NCI-H345 treated with DMSO at 0.1 percent for 48 hours (cell line): ENCODE measurements at regions not wholly inside any gene's neighbourhood (a gene's known extent, or its start where the extent isn't known, plus 50 kb on each side); places are given as distances from the start of the nearest gene placed in this dataset.
"Not testable (repeated sequence)": the region's sequence is repeated elsewhere in the genome, so short reads cannot be mapped to it uniquely, and the experiment has no call there.

ENCODE experiments used
- DNase-seq: peaks from one replicate; lab custom pipeline; 2025; ENCODE audit not compliant: unreplicated experiment; lab: John Stamatoyannopoulos, UW

DNA sequence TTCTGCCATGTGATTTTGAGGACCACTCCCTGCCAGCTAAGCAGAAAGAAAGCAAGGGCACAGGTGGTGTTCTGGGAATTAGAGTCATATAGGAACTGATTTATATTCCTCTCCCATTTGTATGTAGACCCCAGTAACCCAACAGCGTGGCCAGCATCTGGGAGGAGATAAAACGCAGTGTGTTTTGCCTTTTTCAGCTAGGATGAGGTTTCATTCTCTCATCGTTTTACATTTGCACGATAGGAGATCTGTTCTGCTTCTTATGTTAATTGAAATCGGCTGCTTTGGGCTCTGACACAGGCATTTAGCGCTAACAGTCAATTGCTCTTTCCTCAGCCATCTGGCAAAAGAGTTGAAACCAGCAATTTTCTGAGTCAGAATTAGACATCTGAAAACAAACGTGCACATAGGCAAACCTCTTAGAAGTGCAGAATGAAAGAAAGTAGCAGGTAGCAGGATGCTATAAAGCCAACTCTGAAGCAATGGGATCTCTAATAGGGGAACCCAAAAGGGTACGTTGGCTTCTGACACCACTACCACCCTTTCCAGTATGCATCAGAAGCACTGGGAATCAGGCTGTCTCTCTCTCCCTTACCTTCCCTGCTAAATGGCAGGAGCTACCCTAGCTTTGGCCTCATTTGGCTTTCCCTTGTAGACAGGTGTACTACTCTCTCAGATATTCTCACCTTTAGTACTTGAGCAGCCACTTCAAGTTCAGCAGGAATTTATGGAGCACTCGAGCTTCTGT is 219.1 kb downstream of the PHLDA1 start:
- DNase-seq, result no peak

DNA sequence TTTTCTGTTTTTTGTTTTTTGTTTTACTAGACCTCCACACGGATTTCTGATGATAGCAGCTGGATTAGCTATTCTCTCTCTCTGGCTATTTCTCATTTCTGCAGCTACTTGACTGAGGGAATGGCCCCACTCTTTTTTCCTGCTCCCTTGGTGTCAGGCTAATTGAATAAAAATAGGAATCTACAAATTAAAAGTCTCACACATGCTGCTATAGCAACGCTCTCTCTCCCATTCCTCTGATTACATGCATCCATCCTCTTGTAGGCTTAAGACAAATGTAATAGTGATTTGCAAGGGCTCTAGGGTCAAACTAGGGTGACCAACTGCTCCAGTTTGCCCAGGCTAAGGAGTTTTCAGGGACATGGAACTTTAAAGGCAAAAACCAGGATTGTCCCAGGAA is 221.8 kb downstream of the PHLDA1 start:
- no peak for DNase-seq

- no peak for DNase-seq
Measured at GRCh38 chr12:75807494-75807893, 224.1 kb downstream of the PHLDA1 start.

GRCh38 chr12:75805905-75806304 is 225.7 kb downstream of the PHLDA1 start:
- DNase-seq, result no peak

- no peak for DNase-seq
Measured at GRCh38 chr12:75805320-75805719, 226.3 kb downstream of the PHLDA1 start.

DNA sequence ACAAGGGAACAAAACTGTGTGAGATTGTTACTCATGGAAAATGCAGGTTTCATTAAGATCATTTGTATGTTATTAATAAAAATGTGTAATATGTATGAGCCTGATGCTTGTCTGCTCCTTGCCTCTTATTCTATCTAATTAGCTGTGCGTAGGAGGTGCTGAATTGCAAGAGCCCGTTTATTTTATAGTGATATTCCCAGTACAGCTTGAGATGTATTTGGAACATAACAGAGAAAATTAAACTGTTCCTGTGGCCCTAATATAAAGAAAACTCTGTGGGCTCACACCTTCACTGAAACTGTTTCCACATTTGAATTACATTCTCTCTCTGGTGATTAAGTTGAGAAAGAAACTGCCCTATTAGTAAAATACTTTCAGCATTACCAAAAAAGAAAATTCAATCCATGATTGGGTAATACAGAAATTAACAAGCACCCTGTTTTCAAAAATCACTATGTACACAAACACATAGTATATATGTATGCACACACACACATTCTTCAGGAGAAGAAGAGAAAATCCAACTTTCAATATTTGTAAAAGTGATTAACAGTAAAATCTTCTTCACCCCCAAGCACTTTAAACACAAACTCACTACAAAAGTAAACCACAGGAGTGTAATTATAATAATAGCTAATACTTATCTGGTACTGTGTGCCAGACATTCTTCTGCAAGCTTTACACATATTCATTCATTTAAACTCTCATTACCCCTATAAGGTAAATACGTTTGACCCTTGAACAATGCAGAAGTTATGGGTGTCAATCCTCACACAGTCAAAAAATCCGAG is 233.2 kb downstream of the PHLDA1 start:
- DNase-seq, result no peak

DNA sequence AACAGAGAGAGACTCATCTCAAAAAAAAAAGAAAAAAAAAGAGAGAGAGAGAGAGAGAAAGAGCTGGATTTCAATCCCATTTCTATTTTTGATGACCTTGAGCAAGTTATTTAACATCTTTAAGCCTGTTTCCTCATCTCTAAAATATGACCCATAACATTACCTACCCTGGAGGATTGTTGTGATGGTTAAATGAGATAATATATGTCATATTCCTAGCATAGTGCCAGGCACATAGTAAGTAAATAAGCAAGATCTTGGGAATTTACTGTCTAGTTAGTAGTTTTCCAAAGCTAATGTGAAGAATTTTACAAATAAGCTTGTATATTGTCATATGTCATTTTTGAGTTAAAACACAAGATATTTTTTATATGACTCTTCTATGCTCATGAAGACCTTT is 236.5 kb downstream of the PHLDA1 start:
- DNase-seq, result no peak

GRCh38 chr12:75792687-75793086 is 238.9 kb downstream of the PHLDA1 start:
- no peak for DNase-seq

DNA sequence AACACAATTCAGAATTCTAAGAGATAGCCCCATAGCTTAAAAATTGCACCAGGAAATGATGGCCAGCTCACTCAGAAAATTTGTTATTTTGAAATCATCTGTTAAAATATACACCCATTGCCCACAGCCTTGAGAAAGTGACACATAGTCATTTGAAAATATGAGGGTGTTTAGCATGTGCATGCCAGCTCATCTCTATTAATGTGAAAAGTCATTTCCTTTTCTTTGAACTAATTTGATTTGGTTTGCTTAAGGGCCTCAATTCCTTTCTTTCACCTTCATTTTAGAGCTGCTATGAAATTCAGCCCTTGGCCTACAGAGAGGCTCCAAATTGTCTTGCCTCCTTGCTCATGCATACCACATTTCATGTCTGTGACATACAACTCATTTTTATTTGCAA is 241.4 kb downstream of the PHLDA1 start:
- no peak for DNase-seq

DNA sequence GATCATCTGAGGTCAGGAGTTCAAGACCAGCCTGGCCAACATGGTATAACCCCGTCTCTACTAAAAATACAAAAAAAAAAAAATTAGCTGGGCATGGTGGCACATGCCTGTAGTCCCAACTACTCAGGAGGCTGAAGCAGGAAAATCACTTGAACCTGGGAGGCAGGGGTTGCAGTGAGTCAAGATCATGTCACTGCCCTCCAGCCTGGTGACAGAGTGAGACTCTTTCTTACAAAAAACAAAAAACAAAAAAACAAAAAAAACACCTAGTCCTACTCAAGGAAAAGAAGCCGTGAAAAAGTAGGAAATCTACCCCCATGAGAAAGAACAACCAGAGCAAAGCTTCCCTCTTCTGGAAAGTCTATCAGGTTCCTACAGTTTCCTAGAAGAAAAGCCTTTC is 244.4 kb downstream of the PHLDA1 start:
- DNase-seq, result not testable (repeated sequence)

GRCh38 chr12:75786070-75786469 is 245.5 kb downstream of the PHLDA1 start:
- no peak for DNase-seq

DNA sequence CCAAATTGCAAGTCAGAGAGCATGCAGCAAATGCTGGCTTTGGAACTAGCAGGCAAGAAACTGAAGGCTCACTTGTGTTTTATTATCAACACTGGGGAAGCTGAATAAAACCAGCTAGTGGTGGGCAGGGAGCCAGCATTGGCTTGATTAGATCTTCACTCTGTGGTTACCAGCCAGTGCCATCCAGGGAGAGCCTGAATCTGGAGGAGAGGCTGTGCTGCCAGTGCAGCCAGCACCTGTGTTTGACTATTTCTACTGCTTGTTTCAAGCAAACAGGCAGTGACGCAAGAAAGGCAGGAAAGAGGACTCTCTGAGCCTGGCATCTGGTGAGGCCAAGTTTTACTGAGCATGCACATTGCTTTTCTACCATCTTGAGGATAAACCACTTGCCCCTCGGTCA is 247.0 kb downstream of the PHLDA1 start:
- no peak for DNase-seq

DNA sequence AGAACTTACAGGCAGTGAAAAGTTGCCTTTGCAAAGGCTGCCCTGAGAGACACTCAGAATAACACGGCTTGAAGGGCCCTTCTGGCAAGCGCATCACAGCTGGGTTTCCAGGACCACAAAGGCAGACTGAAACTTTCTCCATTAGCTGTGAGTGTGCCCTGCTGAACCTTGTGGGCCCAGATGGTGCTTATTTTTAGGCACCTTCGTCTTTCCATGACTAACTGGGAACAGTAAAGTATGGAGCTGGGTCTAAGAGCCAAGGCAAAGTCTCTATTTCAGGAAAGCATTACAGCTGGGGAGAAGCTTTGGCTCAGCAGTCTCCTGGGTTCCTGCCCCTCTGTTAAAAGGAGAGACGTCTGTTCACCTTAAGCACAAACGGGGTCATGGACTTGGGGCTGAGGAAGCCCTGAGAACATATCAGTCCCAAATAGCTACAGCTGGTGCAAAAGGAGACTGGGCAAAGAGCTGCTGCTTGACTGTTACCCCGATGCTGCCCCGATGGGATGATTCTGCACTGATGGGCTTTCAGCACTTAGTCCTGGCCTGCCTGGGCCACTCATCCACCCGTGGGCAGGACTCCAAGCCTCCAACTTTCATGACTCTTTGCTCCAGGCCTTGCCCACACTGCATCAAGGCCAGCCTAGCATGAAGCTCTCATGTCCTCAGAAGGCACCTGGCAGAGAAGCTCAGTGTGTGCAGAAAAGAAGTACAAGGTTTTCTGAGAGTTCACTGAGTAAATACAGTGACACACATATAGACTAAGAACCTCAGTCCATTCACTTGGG is 248.3 kb downstream of the PHLDA1 start:
- no peak for DNase-seq

GRCh38 chr12:75782069-75782581 is 249.5 kb downstream of the PHLDA1 start:
- DNase-seq, result no peak

DNA sequence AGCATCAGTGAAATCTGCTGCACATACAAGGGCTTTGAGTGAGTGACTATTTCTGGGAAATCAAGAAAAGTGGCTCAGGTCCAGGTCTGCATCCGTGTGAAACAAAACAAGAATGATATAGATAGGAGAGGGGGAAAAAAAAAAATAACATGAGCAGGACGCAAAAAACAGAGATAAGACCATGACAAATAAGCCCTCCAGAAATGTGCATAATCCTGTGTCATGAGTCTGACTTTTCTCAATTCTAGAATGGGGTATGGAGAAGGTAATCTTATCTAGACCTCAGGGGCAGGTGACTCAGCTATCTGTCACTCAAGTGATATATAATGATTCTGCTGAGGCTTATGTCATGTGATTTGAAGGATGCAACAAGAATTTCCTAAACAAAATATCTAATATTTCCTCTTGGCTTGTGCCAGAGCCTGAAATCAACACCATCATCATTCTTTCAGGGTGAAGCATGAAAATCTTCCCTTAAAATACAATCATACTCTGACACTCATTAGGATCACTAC is 250.0 kb downstream of the PHLDA1 start:
- no peak for DNase-seq

GRCh38 chr12:75779891-75780496 is 251.6 kb downstream of the PHLDA1 start:
- no peak for DNase-seq

GRCh38 chr12:75774261-75775052 is 257.1 kb downstream of the PHLDA1 start:
- DNase-seq, result no peak

DNA sequence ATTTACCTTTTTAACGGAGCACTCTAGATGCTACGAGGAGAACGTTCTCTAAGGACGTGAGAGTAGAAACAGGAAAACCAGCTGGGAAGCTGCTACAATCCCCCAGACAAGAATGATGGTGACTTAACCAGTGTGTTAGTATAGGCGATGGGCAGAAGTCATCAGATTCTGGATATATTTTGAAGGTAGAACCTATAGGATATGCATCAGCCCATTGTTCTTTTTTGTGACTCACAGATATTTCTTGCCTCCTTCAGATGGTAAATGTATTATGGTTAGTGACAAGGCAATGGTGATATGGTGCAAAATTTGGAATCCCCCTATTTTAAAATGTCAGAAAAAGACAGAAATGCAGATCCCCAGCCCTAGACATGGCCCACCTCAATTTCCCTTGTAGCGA is 258.2 kb downstream of the PHLDA1 start:
- DNase-seq, result no peak

GRCh38 chr12:75771023-75771422 is 259.6 kb upstream of the KRR1 start:
- DNase-seq, result no peak

DNA sequence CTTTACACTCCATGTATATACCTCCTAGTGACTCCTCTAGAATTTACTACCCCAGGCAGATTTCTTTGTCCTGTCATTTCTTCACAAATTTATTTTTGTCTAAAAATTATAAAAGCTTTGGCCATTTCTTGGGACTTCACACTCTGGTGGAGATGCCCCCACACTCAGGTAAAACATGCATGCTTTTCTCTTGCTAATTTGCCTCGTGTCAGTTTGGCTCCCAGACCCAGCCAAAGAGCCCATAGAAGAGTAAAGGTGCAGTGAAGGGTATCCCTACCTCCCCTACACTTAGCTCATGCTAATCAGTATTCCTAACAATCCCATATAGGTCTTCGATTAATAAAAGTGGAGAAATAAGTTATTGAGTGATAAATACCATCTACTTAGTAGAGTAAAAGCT is 256.5 kb upstream of the KRR1 start:
- DNase-seq, result no peak
